ENCODE measurements at regions not wholly inside any gene's neighbourhood (a gene's known extent, or its start where the extent isn't known, plus 50 kb on each side); places are given as distances from the start of the nearest gene placed in this dataset.
"Not testable (repeated sequence)": the region's sequence is repeated elsewhere in the genome, so short reads cannot be mapped to it uniquely, and the experiment has no call there.

DNA sequence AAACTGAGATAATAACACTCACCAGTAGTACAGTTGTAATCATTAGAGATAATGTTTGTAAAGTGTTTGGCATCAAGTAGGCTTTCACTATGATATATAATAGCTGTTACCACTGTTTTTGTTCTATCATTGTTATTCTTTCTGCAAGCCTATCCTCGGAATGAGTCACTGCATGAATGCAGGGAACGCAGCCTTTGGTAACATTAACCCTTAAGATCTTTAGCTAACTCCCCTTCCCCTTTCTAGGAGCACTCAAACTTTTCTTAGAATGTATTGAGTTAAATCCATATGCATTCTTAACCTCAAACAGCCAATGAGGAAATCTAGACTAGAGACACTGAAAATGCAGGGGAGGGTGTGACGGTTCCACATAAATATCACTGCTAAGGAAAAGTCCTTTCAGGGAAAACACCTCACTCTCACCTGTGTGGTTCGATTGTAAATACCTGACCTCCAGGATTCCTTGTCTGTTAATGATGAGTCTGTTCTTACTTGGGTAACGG, 467.3 kb downstream of the SETD4 start:
- no peaks in the 10 kb centered on the region for H4K20me1 ChIP-seq
- TF ChIP-seq Cebpa-rat (IDR thresholded peaks at IDR 0.05), result no peak
- H3K4me1 ChIP-seq, result no peaks in the 10 kb centered on the region
- H3K27me3 ChIP-seq, result no peaks in the 10 kb centered on the region
- H3K4me2 ChIP-seq, result no peak overlapping the region
- no peaks in the 10 kb centered on the region for H3K36me3 ChIP-seq
- no peak overlapping the region for H3K27ac ChIP-seq
- H3K9ac ChIP-seq, result no peak overlapping the region
- H3K4me3 ChIP-seq, result no peak overlapping the region
- H3K9me3 ChIP-seq, result 0 out of 2 replicates have a peak, but pooled peaks cover 4% of the 10 kb centered on the region

DNA sequence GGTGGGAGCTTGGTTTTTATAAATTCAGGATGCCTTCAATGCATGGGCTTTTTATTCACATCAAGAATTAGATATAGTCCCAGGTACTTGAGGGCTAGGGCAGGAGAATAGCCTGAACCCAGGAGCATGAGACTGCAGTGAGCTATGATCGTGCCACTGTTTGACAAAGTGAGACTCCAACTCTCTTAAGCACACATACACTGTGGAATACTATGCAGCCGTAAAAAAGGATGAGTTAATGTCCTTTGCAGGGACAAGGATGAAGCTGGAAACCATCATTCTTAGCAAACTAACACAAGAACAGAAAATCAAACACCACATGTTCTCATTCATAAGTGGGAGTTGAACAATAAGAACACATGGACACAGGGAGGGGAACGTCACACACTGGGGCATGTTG, 470.0 kb downstream of the SETD4 start:
- not testable (repeated sequence) for H3K4me3 ChIP-seq, H3K36me3 ChIP-seq, H4K20me1 ChIP-seq, H3K9me3 ChIP-seq, H3K27ac ChIP-seq, H3K9ac ChIP-seq, H3K4me2 ChIP-seq, H3K4me1 ChIP-seq, H3K27me3 ChIP-seq

DNA sequence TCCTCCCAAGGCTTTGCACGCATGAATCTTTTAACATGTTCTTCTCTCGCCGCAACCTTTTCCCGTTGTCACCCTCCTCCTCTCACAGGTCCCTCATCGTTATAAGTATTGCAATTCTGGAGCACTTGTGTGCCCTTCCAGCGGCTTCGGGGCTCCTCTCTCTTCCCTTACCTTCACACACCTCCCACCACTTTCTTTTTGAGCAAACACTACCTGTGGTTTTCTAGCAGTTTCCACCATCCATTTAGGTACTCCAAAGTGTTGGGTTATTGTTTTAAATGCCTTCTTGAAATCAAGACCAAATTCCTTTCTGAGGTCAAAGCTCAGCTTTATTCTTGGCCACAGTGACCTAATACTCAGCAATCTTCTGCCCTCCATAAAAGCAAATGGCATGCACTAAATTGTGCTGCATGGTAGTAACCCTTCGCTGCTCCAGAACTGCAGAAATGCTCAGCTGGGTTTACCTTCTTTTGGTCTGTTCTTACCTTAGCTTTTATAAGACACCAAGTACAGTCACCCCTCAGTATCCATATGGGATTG, 472.4 kb downstream of the SETD4 start:
- no peak for TF ChIP-seq Cebpa-rat (IDR thresholded peaks at IDR 0.05)
- peaks cover 2% of the 10 kb centered on the region; the same call in 1 of the 2 replicates for H3K4me1 ChIP-seq
- H3K9me3 ChIP-seq, result no peaks in the 10 kb centered on the region
- no peaks in the 10 kb centered on the region for H3K36me3 ChIP-seq
- H3K4me2 ChIP-seq, result no peak overlapping the region
- H3K4me3 ChIP-seq, result no peak overlapping the region
- no peak overlapping the region for H3K9ac ChIP-seq
- no peak overlapping the region for H3K27ac ChIP-seq
- H4K20me1 ChIP-seq, result no peaks in the 10 kb centered on the region
- H3K27me3 ChIP-seq, result no peaks in the 10 kb centered on the region

DNA sequence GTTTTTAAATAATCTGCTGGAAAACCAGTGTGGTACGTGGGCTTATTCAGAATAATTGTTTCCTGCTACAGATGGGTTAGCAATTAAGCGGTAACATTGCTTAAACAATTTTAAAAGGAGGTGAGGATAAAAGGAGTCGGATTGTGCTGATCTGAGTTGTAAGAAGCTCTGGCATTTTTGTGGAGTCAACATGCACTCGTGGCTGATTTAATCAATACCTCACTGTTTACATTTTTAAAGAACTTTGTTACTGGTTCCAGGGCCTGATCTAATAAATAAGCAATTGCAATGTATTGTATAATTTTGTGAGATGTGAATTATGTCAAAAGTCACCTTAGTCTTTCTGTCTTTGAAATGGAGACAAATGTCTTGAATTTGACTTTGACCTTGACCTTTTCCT, 474.0 kb downstream of the SETD4 start:
- Histone ChIP-seq H3K27me3 (no peaks in the 10 kb centered on the region), H4K20me1 (no peaks in the 10 kb centered on the region), H3K27ac (no peak overlapping the region), H3K9ac (no peak overlapping the region), H3K9me3 (no peaks in the 10 kb centered on the region), H3K4me1 (peaks cover 18% of the 10 kb centered on the region), H3K36me3 (no peaks in the 10 kb centered on the region), H3K4me2 (no peak overlapping the region), H3K4me3 (no peak overlapping the region)
- TF ChIP-seq Cebpa-rat (IDR thresholded peaks at IDR 0.05), result no peak

DNA sequence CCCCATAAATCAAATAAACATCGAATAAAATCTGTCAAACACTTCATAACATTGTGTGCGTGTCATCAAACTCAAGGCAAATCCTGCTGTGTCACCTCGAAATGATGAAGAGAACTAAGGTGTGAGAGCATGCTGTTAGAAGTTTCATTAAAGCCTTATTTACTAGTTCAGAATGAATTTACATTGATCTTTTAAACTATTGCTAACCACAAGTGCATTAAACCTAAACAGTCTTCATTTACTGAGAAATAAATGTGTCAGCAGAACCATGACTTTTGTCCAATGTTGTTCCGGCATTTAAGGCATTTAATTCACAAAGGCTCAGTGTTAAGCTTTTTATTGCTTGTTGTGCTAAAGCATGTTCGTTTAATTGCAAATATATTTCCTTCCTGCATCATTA, 474.4 kb downstream of the SETD4 start:
- H3K36me3 ChIP-seq, result no peaks in the 10 kb centered on the region
- H4K20me1 ChIP-seq, result no peaks in the 10 kb centered on the region
- no peak overlapping the region for H3K9ac ChIP-seq
- no peaks in the 10 kb centered on the region for H3K27me3 ChIP-seq
- H3K9me3 ChIP-seq, result no peaks in the 10 kb centered on the region
- TF ChIP-seq Cebpa-rat (IDR thresholded peaks at IDR 0.05), result no peak
- H3K4me1 ChIP-seq, result peaks cover 22% of the 10 kb centered on the region
- H3K4me2 ChIP-seq, result no peak overlapping the region
- no peak overlapping the region for H3K27ac ChIP-seq
- no peak overlapping the region for H3K4me3 ChIP-seq

DNA sequence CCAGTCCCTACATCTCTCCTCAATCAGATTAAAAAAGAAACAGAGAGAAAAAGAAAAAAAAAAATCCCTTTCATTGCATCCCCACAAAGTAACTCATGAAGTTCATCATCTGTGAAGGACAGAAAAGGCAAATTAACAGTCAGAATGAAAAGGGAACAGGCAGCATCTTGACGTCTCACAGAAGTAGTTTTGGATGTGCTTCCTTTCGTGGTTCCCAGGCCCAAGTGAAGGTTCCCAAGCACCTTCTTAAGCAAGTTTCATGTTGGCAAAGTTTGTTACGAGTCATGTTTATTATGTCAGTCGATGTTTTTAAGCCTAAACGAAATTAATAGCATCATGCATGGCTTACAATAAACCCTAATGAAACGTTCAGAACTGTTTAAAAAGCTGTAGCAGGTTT, 475.2 kb downstream of the SETD4 start:
- Histone ChIP-seq H3K36me3 (no peaks in the 10 kb centered on the region), H4K20me1 (no peaks in the 10 kb centered on the region), H3K4me3 (no peak overlapping the region), H3K27ac (no peak overlapping the region), H3K9me3 (no peaks in the 10 kb centered on the region), H3K27me3 (no peaks in the 10 kb centered on the region), H3K4me2 (no peak overlapping the region), H3K4me1 (peaks cover 22% of the 10 kb centered on the region), H3K9ac (no peak overlapping the region)
- no peak for TF ChIP-seq Cebpa-rat (IDR thresholded peaks at IDR 0.05)

GRCh38 chr21:35583566-35584216, 476.6 kb downstream of the SETD4 start:
- TF ChIP-seq Cebpa-rat (IDR thresholded peaks at IDR 0.05), result no peak
- no peaks in the 10 kb centered on the region for H4K20me1 ChIP-seq
- peaks cover 22% of the 10 kb centered on the region for H3K4me1 ChIP-seq
- H3K4me3 ChIP-seq, result no peak overlapping the region
- no peaks in the 10 kb centered on the region for H3K9me3 ChIP-seq
- H3K36me3 ChIP-seq, result no peaks in the 10 kb centered on the region
- no peak overlapping the region for H3K27ac ChIP-seq
- no peaks in the 10 kb centered on the region for H3K27me3 ChIP-seq
- no peak overlapping the region for H3K9ac ChIP-seq
- no peak overlapping the region for H3K4me2 ChIP-seq

- H3K4me2 ChIP-seq, result no peak overlapping the region
- no peak overlapping the region for H3K27ac ChIP-seq
- no peaks in the 10 kb centered on the region for H3K27me3 ChIP-seq
- no peak for TF ChIP-seq Cebpa-rat (IDR thresholded peaks at IDR 0.05)
- peaks cover 22% of the 10 kb centered on the region for H3K4me1 ChIP-seq
- no peak overlapping the region for H3K9ac ChIP-seq
- no peaks in the 10 kb centered on the region for H3K36me3 ChIP-seq
- H3K4me3 ChIP-seq, result no peak overlapping the region
- H3K9me3 ChIP-seq, result no peaks in the 10 kb centered on the region
- H4K20me1 ChIP-seq, result no peaks in the 10 kb centered on the region
Observed at GRCh38 chr21:35582731-35583130, 477.6 kb downstream of the SETD4 start.

GRCh38 chr21:35581640-35582039, 478.7 kb downstream of the SETD4 start:
- H4K20me1 ChIP-seq, result no peaks in the 10 kb centered on the region
- H3K27ac ChIP-seq, result no peak overlapping the region
- peaks cover 22% of the 10 kb centered on the region for H3K4me1 ChIP-seq
- H3K36me3 ChIP-seq, result no peaks in the 10 kb centered on the region
- H3K27me3 ChIP-seq, result no peaks in the 10 kb centered on the region
- TF ChIP-seq Cebpa-rat (IDR thresholded peaks at IDR 0.05), result no peak
- no peak overlapping the region for H3K9ac ChIP-seq
- H3K4me3 ChIP-seq, result no peak overlapping the region
- H3K4me2 ChIP-seq, result peak overlapping the region; percentile 38
- H3K9me3 ChIP-seq, result no peaks in the 10 kb centered on the region

GRCh38 chr21:35579520-35580293, 480.6 kb downstream of the SETD4 start:
- Histone ChIP-seq H3K9ac (no peak overlapping the region), H3K9me3 (no peaks in the 10 kb centered on the region), H3K4me3 (no peak overlapping the region), H3K36me3 (no peaks in the 10 kb centered on the region), H3K4me1 (peaks cover 30% of the 10 kb centered on the region), H4K20me1 (no peaks in the 10 kb centered on the region), H3K27me3 (no peaks in the 10 kb centered on the region), H3K27ac (no peak overlapping the region), H3K4me2 (no peak overlapping the region)
- no peak for TF ChIP-seq Cebpa-rat (IDR thresholded peaks at IDR 0.05)
